ENCODE measurements at regions not wholly inside any gene's neighbourhood (a gene's known extent, or its start where the extent isn't known, plus 50 kb on each side); places are given as distances from the start of the nearest gene placed in this dataset.
"Not testable (repeated sequence)": the region's sequence is repeated elsewhere in the genome, so short reads cannot be mapped to it uniquely, and the experiment has no call there.

GRCh38 chr12:9421520-9422086 is 186.1 kb downstream of the KLRB1 start:
- not testable (repeated sequence) for H3K4me3 ChIP-seq, DNase-seq, H3K36me3 ChIP-seq, H3K27me3 ChIP-seq, H3K9me3 ChIP-seq

GRCh38 chr12:9420817-9421519 is 186.7 kb downstream of the KLRB1 start:
- H3K9me3 ChIP-seq, H3K36me3 ChIP-seq, DNase-seq, H3K4me3 ChIP-seq, H3K27me3 ChIP-seq: not testable (repeated sequence)

- DNase-seq, H3K36me3 ChIP-seq, H3K27me3 ChIP-seq, H3K4me3 ChIP-seq, H3K9me3 ChIP-seq: not testable (repeated sequence)
These were observed 189.1 kb downstream of the KLRB1 start for GRCh38 chr12:9418669-9419041.

GRCh38 chr12:9417947-9418668 is 189.6 kb downstream of the KLRB1 start:
- H3K9me3 ChIP-seq, H3K4me3 ChIP-seq, H3K36me3 ChIP-seq, DNase-seq, H3K27me3 ChIP-seq: not testable (repeated sequence)

- H3K36me3 ChIP-seq, H3K4me3 ChIP-seq, H3K9me3 ChIP-seq, DNase-seq, H3K27me3 ChIP-seq: not testable (repeated sequence)
These were observed 190.4 kb downstream of the KLRB1 start for GRCh38 chr12:9417341-9417740.

GRCh38 chr12:9416346-9416745 is 191.4 kb downstream of the KLRB1 start:
- not testable (repeated sequence) for H3K36me3 ChIP-seq, H3K4me3 ChIP-seq, H3K9me3 ChIP-seq, H3K27me3 ChIP-seq, DNase-seq

GRCh38 chr12:9415898-9416297 is 191.8 kb downstream of the KLRB1 start:
- not testable (repeated sequence) for H3K27me3 ChIP-seq, H3K9me3 ChIP-seq, H3K4me3 ChIP-seq, H3K36me3 ChIP-seq, DNase-seq

GRCh38 chr12:9413862-9414261 is 193.9 kb downstream of the KLRB1 start:
- not testable (repeated sequence) for H3K36me3 ChIP-seq, DNase-seq

GRCh38 chr12:9412459-9412858 is 195.3 kb downstream of the KLRB1 start:
- not testable (repeated sequence) for H3K9me3 ChIP-seq, H3K4me3 ChIP-seq, DNase-seq, H3K27me3 ChIP-seq, H3K36me3 ChIP-seq

More at GRCh38 chr12:9413862-9414261, 193.9 kb downstream of the KLRB1 start:
- not testable (repeated sequence) for H3K9me3 ChIP-seq, H3K27me3 ChIP-seq, H3K4me3 ChIP-seq

GRCh38 chr12:9411616-9412268 is 196.0 kb downstream of the KLRB1 start:
- H3K27me3 ChIP-seq, H3K9me3 ChIP-seq, H3K4me3 ChIP-seq, DNase-seq, H3K36me3 ChIP-seq: not testable (repeated sequence)

GRCh38 chr12:9407425-9407748 is 199.2 kb upstream of the PZP start:
- not testable (repeated sequence) for DNase-seq, H3K27me3 ChIP-seq

GRCh38 chr12:9406564-9407424 is 198.6 kb upstream of the PZP start:
- no peak for DNase-seq
- no peak overlapping the region for H3K4me3 ChIP-seq
- no peaks in the 10 kb centered on the region for H3K9me3 ChIP-seq
- H3K36me3 ChIP-seq: no peaks in the 10 kb centered on the region
- no peaks in the 10 kb centered on the region for H3K27me3 ChIP-seq

More at GRCh38 chr12:9407425-9407748, 199.2 kb upstream of the PZP start:
- not testable (repeated sequence) for H3K36me3 ChIP-seq, H3K4me3 ChIP-seq, H3K9me3 ChIP-seq

GRCh38 chr12:9405886-9406563 is 197.8 kb upstream of the PZP start:
- no peak for DNase-seq
- Histone ChIP-seq H3K36me3 (no peaks in the 10 kb centered on the region), H3K9me3 (no peaks in the 10 kb centered on the region), H3K4me3 (no peak overlapping the region), H3K27me3 (no peaks in the 10 kb centered on the region)

- DNase-seq: no peak
- Histone ChIP-seq H3K4me3 (no peak overlapping the region), H3K9me3 (no peaks in the 10 kb centered on the region), H3K27me3 (no peaks in the 10 kb centered on the region), H3K36me3 (no peaks in the 10 kb centered on the region)
These were observed 196.5 kb upstream of the PZP start for GRCh38 chr12:9404469-9405260.

- no peaks in the 10 kb centered on the region for H3K27me3 ChIP-seq
- no peak overlapping the region for H3K4me3 ChIP-seq
- DNase-seq: no peak
- no peaks in the 10 kb centered on the region for H3K36me3 ChIP-seq
- no peaks in the 10 kb centered on the region for H3K9me3 ChIP-seq
These were observed 195.8 kb upstream of the PZP start for GRCh38 chr12:9404031-9404430.

All from MG63 (cell line).